ENCODE measurements at regions not wholly inside any gene's neighbourhood (a gene's known extent, or its start where the extent isn't known, plus 50 kb on each side); places are given as distances from the start of the nearest gene placed in this dataset.

DNA sequence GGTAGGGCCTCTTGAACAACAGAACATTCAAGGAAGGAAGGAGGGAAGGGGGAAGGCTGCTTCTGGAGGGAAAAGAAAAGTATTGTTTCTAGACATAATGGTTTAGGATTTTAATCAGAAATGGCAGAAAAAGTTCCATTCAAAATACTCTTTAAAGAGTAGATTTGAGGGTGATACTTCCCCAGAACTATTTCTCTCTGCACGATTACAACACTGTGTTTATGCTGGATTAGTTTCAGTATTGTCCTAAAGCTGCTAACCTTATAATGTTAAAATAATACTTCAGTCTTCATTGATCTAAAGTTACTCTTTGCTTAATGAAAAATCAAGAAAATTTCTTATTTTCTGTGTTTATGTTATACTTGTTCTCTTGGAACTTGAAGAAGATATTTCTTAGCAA is 1026.3 kb upstream of the PABPC4L start:
- FAIRE-seq: no peak
- no peaks in the 10 kb centered on the region for H3K4me1 ChIP-seq
- no peak overlapping the region for H3K27ac ChIP-seq
- POLR2A ChIA-PET: no interaction called here
- CTCF ChIA-PET: no interaction called here
- no peak for DNase-seq (ENCODE audit: low read depth in 1 of 2, low spot score in 1 of 2)
- TF ChIP-seq TP53 (CRISPR knock-in tag; IDR thresholded peaks at IDR 0.05): no peak
- no peak for TF ChIP-seq ZC3H11A (IDR thresholded peaks at IDR 0.05)
- TF ChIP-seq GATA3 (IDR thresholded peaks at IDR 0.05; ENCODE audit: borderline replicate concordance): no peak
- no peak for TF ChIP-seq NR3C1 (IDR thresholded peaks at IDR 0.05)
- TF ChIP-seq, protein P1, sequence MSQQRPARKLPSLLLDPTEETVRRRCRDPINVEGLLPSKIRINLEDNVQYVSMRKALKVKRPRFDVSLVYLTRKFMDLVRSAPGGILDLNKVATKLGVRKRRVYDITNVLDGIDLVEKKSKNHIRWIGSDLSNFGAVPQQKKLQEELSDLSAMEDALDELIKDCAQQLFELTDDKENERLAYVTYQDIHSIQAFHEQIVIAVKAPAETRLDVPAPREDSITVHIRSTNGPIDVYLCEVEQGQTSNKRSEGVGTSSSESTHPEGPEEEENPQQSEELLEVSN (IDR thresholded peaks at IDR 0.05; ENCODE audit: borderline replicate concordance, low read depth): no peak
- TF ChIP-seq ZFP36 (IDR thresholded peaks at IDR 0.05; ENCODE audit: borderline replicate concordance, partially characterized antibody): no peak
- no peak for TF ChIP-seq CBX2 (IDR thresholded peaks at IDR 0.05; ENCODE audit: borderline replicate concordance, low read depth)
- TF ChIP-seq HOXB13 (CRISPR knock-in tag; IDR thresholded peaks at IDR 0.05; ENCODE audit: low read depth): no peak
- TF ChIP-seq POLR2AphosphoS2 (conservative IDR thresholded peaks at IDR 0.05; ENCODE audit: low read length): no peak
- TF ChIP-seq HOXA7 (CRISPR knock-in tag; IDR thresholded peaks at IDR 0.05): no peak
- TF ChIP-seq FOSB (CRISPR knock-in tag; IDR thresholded peaks at IDR 0.05): no peak
- 10% methylated on average over 1 of the region's 1 CpG for WGBS (ENCODE audit: missing lambda C conversion rate)
- H3K9me3 ChIP-seq: no peaks in the 10 kb centered on the region
- H3K4me3 ChIP-seq: no peak overlapping the region
- no peak overlapping the region for H3K4me2 ChIP-seq
- ATAC-seq: no peak

DNA sequence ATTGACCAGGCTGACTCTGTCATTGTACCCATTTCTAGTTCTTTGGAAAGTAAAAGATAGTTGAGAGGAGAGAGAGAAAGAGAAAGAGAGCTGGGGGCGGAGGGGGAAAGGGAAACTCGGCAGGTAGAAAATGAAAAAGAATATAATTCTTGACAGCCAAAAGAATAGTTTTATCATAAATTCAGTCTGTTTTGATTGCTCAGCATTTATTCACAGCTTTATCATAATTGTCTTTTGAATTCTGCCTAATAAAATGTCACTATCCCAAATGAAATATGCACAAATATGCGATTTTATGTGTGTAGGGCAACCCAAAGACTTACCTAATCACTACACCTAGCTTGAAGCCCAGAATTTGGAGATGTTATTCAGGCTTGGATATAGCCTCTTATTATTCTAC is 1024.0 kb upstream of the PABPC4L start:
- CTCF ChIA-PET: no interaction called here
- POLR2A ChIA-PET: no interaction called here
- Histone ChIP-seq H3K4me2 (no peak overlapping the region), H3K27ac (no peak overlapping the region), H3K4me3 (no peak overlapping the region), H3K4me1 (no peaks in the 10 kb centered on the region), H3K9me3 (no peaks in the 10 kb centered on the region)
- ATAC-seq (no peak), FAIRE-seq (no peak), DNase-seq (ENCODE audit: low read depth in 1 of 2, low spot score in 1 of 2) (no peak)
- 36% methylated on average over 3 of the region's 3 CpGs for whole genome bisulfite sequencing (ENCODE audit: missing lambda C conversion rate)
- TF ChIP-seq MAFK (IDR thresholded peaks at IDR 0.05; ENCODE audit: partially characterized antibody) (peak; percentile 52), RARB (CRISPR knock-in tag; IDR thresholded peaks at IDR 0.05) (no peak)

DNA sequence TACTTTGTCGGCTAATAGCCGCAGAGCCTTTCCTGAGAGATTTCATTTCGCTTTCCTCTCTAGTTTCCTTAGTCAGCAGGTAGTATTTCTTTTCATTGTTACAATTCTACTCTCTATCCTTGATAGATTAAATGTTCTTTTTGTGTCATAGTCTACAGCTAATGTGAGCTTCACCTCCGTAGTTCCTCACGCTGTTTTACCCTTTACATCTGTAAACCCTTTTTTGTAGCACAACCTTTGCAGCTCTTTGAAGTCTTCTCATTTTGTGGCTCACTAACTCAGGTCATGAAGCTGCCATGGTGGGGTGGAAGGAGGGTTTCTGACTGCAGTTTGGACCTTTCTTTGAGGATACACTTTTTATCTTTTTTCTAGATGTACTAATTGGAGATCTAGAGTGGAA is 1008.8 kb upstream of the PABPC4L start:
- CTCF ChIA-PET: no interaction called here
- ATAC-seq: no peak
- no peak for FAIRE-seq

GRCh38 chr4:135207531-135207930 is 1005.9 kb upstream of the PABPC4L start:
- H3K27ac ChIP-seq: no peak overlapping the region
- no peaks in the 10 kb centered on the region for H3K4me1 ChIP-seq
- CTCF ChIA-PET: no interaction called here
- FAIRE-seq (no peak), DNase-seq (ENCODE audit: low read depth in 1 of 2, low spot score in 1 of 2) (no peak), ATAC-seq (no peak)
- H3K4me3 ChIP-seq: no peak overlapping the region
- H3K9me3 ChIP-seq: no peaks in the 10 kb centered on the region
- POLR2A ChIA-PET: no interaction called here
- no peak overlapping the region for H3K4me2 ChIP-seq
- no peak for TF ChIP-seq EP300 (IDR thresholded peaks at IDR 0.05)
- TF ChIP-seq, protein P2, sequence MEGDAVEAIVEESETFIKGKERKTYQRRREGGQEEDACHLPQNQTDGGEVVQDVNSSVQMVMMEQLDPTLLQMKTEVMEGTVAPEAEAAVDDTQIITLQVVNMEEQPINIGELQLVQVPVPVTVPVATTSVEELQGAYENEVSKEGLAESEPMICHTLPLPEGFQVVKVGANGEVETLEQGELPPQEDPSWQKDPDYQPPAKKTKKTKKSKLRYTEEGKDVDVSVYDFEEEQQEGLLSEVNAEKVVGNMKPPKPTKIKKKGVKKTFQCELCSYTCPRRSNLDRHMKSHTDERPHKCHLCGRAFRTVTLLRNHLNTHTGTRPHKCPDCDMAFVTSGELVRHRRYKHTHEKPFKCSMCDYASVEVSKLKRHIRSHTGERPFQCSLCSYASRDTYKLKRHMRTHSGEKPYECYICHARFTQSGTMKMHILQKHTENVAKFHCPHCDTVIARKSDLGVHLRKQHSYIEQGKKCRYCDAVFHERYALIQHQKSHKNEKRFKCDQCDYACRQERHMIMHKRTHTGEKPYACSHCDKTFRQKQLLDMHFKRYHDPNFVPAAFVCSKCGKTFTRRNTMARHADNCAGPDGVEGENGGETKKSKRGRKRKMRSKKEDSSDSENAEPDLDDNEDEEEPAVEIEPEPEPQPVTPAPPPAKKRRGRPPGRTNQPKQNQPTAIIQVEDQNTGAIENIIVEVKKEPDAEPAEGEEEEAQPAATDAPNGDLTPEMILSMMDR (IDR thresholded peaks at IDR 0.05): no peak
- TF ChIP-seq EHMT2 (IDR thresholded peaks at IDR 0.05; ENCODE audit: low read depth): no peak
- TF ChIP-seq, protein P3, sequence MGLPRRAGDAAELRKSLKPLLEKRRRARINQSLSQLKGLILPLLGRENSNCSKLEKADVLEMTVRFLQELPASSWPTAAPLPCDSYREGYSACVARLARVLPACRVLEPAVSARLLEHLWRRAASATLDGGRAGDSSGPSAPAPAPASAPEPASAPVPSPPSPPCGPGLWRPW (IDR thresholded peaks at IDR 0.05): no peak
- no peak for TF ChIP-seq SMC3 (IDR thresholded peaks at IDR 0.05)
- TF ChIP-seq CEBPB (IDR thresholded peaks at IDR 0.05): no peak
- TF ChIP-seq SREBF2 (IDR thresholded peaks at IDR 0.05): no peak
- TF ChIP-seq PHF8 (IDR thresholded peaks at IDR 0.05; ENCODE audit: borderline replicate concordance, low read depth): no peak
- TF ChIP-seq, protein P4, sequence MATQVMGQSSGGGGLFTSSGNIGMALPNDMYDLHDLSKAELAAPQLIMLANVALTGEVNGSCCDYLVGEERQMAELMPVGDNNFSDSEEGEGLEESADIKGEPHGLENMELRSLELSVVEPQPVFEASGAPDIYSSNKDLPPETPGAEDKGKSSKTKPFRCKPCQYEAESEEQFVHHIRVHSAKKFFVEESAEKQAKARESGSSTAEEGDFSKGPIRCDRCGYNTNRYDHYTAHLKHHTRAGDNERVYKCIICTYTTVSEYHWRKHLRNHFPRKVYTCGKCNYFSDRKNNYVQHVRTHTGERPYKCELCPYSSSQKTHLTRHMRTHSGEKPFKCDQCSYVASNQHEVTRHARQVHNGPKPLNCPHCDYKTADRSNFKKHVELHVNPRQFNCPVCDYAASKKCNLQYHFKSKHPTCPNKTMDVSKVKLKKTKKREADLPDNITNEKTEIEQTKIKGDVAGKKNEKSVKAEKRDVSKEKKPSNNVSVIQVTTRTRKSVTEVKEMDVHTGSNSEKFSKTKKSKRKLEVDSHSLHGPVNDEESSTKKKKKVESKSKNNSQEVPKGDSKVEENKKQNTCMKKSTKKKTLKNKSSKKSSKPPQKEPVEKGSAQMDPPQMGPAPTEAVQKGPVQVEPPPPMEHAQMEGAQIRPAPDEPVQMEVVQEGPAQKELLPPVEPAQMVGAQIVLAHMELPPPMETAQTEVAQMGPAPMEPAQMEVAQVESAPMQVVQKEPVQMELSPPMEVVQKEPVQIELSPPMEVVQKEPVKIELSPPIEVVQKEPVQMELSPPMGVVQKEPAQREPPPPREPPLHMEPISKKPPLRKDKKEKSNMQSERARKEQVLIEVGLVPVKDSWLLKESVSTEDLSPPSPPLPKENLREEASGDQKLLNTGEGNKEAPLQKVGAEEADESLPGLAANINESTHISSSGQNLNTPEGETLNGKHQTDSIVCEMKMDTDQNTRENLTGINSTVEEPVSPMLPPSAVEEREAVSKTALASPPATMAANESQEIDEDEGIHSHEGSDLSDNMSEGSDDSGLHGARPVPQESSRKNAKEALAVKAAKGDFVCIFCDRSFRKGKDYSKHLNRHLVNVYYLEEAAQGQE (IDR thresholded peaks at IDR 0.05): no peak
- TF ChIP-seq BHLHE40 (IDR thresholded peaks at IDR 0.05; ENCODE audit: low read depth, low read length): no peak

More for the DNA sequence above, 1008.8 kb upstream of the PABPC4L start:
- no peak overlapping the region for H3K4me3 ChIP-seq
- POLR2A ChIA-PET: no interaction called here
- no peaks in the 10 kb centered on the region for H3K4me1 ChIP-seq
- no peaks in the 10 kb centered on the region for H3K9me3 ChIP-seq
- no peak for TF ChIP-seq MAZ (IDR thresholded peaks at IDR 0.05; ENCODE audit: borderline replicate concordance, low read depth, low read length)
- no peak for TF ChIP-seq HDAC2 (IDR thresholded peaks at IDR 0.05)
- TF ChIP-seq SMC3 (IDR thresholded peaks at IDR 0.05): no peak
- TF ChIP-seq, protein P5, sequence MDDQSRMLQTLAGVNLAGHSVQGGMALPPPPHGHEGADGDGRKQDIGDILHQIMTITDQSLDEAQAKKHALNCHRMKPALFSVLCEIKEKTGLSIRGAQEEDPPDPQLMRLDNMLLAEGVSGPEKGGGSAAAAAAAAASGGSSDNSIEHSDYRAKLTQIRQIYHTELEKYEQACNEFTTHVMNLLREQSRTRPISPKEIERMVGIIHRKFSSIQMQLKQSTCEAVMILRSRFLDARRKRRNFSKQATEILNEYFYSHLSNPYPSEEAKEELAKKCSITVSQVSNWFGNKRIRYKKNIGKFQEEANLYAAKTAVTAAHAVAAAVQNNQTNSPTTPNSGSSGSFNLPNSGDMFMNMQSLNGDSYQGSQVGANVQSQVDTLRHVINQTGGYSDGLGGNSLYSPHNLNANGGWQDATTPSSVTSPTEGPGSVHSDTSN (IDR thresholded peaks at IDR 0.05): no peak
- TF ChIP-seq CEBPB (IDR thresholded peaks at IDR 0.05): no peak
- no peak for TF ChIP-seq POLR2A (IDR thresholded peaks at IDR 0.05; ENCODE audit: low read length)
- TF ChIP-seq JUNB (IDR thresholded peaks at IDR 0.05): no peak
- TF ChIP-seq NPAS2 (CRISPR knock-in tag; IDR thresholded peaks at IDR 0.05; ENCODE audit: borderline replicate concordance): no peak
- no peak for TF ChIP-seq NR3C1 (IDR thresholded peaks at IDR 0.05)
- no peak for TF ChIP-seq JUN (IDR thresholded peaks at IDR 0.05)
- no peak for TF ChIP-seq POLR2AphosphoS2 (conservative IDR thresholded peaks at IDR 0.05; ENCODE audit: low read length)
- 14% methylated on average over 5 of the region's 5 CpGs for WGBS (ENCODE audit: missing lambda C conversion rate)
- DNase-seq (ENCODE audit: low read depth in 1 of 2, low spot score in 1 of 2): no peak
- H3K27ac ChIP-seq: no peak overlapping the region
- H3K4me2 ChIP-seq: peak overlapping the region; percentile 31; the same call in 1 of the 3 replicates

Measured in A549 (cell line).